Gastrocnemius medialis (tissue), 4 donors: ENCODE measurements at regions not wholly inside any gene's neighbourhood (a gene's known extent, or its start where the extent isn't known, plus 50 kb on each side); places are given as distances from the start of the nearest gene placed in this dataset.

Experiments used
- POLR2A ChIP-seq, 2 donors: fragments of 450-650 bp; IDR thresholded peaks; one replicate each; pipeline ENCODE4 v1.6.1; 2017; ENCODE audit warnings: antibody characterized with exemption in 2 of 2, mild to moderate bottlenecking in 2 of 2, moderate library complexity in 2 of 2
- TF ChIP-seq, protein P1 (sequence below), 5 experiments: fragments of 450-650 bp in 3 of 5; fragments of 200-600 bp in 2 of 5; sonication (generic) in 2 of 5; IDR thresholded peaks in 4 of 5; conservative IDR thresholded peaks in 1 of 5; 1 replicate in 4 of 5; 2 replicates in 1 of 5; pipeline ENCODE4 v1.5.1; 2016 to 2019; ENCODE audit warnings: antibody characterized with exemption in 5 of 5, mild to moderate bottlenecking in 3 of 5, moderate library complexity in 3 of 5

DNA sequence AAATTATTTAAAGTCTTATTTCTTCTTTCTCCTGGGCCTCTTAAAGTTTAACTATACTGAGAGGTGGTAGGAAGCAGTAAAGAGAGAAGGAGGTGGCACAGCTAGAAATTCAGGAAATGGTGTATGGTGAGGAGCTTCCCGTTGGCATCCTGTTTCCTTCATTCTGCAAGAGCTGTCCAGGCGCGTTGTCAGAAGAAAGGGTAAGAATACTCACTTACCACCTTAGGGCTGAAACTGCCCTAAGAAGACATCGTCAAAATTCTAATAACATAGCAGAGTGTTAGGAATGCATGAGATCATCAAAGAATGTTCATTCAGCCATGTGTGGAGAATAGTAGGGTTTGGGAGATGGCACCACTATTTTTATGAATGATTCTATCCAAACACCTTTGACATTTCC is 699.6 kb downstream of the MCTP2 start:
- TF ChIP-seq, protein P1, sequence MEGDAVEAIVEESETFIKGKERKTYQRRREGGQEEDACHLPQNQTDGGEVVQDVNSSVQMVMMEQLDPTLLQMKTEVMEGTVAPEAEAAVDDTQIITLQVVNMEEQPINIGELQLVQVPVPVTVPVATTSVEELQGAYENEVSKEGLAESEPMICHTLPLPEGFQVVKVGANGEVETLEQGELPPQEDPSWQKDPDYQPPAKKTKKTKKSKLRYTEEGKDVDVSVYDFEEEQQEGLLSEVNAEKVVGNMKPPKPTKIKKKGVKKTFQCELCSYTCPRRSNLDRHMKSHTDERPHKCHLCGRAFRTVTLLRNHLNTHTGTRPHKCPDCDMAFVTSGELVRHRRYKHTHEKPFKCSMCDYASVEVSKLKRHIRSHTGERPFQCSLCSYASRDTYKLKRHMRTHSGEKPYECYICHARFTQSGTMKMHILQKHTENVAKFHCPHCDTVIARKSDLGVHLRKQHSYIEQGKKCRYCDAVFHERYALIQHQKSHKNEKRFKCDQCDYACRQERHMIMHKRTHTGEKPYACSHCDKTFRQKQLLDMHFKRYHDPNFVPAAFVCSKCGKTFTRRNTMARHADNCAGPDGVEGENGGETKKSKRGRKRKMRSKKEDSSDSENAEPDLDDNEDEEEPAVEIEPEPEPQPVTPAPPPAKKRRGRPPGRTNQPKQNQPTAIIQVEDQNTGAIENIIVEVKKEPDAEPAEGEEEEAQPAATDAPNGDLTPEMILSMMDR (IDR thresholded peaks at IDR 0.05 in 4 of 5, conservative IDR thresholded peaks at IDR 0.05 in 1 of 5), result no peak
- TF ChIP-seq POLR2A (IDR thresholded peaks at IDR 0.05), result no peak
